ENCODE measurements at regions not wholly inside any gene's neighbourhood (a gene's known extent, or its start where the extent isn't known, plus 50 kb on each side); places are given as distances from the start of the nearest gene placed in this dataset.

DNA sequence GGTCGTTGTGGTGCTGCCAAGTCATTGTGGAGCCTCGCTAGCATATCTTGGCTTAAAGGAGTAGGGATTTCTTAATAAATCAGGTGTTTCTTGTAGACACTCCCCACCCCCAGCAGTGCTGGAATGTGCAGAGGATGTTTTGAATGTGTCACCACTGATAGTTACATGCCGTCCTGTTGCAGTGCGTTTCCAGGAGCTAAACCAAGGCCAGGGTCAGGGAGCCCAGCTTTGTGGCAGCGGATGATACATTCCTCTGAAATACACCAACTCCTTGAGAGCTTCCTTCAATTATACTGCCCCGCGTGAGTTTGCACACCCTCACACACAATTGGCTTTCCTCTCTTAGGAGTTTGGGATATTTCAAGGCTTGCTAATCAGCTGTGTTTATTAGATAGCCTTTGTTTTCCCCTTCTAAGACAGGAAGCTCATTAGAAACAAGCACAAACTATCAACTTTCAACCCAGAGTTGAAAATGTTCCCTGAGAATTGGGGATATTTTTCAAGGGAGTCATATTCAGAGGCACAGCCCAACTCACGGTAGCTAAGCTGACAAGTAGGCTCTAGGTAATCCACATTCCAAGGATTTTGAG, 154.9 kb downstream of the C12orf75 start:
- TF ChIP-seq CTCF (IDR thresholded peaks at IDR 0.05; ENCODE audit: low read length), result no peak
- TF ChIP-seq EZH2 (IDR thresholded peaks at IDR 0.05; ENCODE audit: borderline replicate concordance, low read length), result no peak

All from OCI-LY1 (cell line).